ENCODE measurements at regions not wholly inside any gene's neighbourhood (a gene's known extent, or its start where the extent isn't known, plus 50 kb on each side); places are given as distances from the start of the nearest gene placed in this dataset.

- POLR2A ChIA-PET = no interaction called here
- no peaks in the 10 kb centered on the region for H3K36me3 ChIP-seq (ENCODE audit: control insufficient read depth in 2 of 3, insufficient read depth in 3 of 3, low read length in 3 of 3)
- no peak overlapping the region for H3K27ac ChIP-seq (ENCODE audit: low read depth, low read length)
- Mint-ChIP-seq H3K27me3 (peaks cover 0 to 6% (median 0%) of the 10 kb centered on the region in 5 donors), H3K9me3 (peaks cover 0 to 5% (median 0%) of the 10 kb centered on the region in 11 donors), H3K4me1 (no peaks in the 10 kb centered on the region), H3K36me3 (no peaks in the 10 kb centered on the region), H3K4me3 (no peak overlapping the region), H3K27ac (no peak overlapping the region)
- CTCF ChIA-PET = no interaction called here
- DNase-seq = no peak
- intact Hi-C loops (cut with micrococcal nuclease) = no loop called here
- H3K4me3 ChIP-seq (ENCODE audit: low read length) = no peak overlapping the region
- H3K4me1 ChIP-seq (ENCODE audit: control insufficient read depth in 2 of 2, insufficient read depth in 2 of 2, low read length in 2 of 2) = no peaks in the 10 kb centered on the region
- ATAC-seq = no peak
- H3K27me3 ChIP-seq (ENCODE audit: control insufficient read depth in 2 of 2, insufficient read depth in 2 of 2, low read length in 2 of 2) = no peaks in the 10 kb centered on the region
- no peaks in the 10 kb centered on the region for H3K9me3 ChIP-seq (ENCODE audit: control insufficient read depth in 2 of 3, low read length in 3 of 3)
These were observed 550.3 kb downstream of the SUCLG1 start for GRCh38 chr2:83908750-83909149.

DNA sequence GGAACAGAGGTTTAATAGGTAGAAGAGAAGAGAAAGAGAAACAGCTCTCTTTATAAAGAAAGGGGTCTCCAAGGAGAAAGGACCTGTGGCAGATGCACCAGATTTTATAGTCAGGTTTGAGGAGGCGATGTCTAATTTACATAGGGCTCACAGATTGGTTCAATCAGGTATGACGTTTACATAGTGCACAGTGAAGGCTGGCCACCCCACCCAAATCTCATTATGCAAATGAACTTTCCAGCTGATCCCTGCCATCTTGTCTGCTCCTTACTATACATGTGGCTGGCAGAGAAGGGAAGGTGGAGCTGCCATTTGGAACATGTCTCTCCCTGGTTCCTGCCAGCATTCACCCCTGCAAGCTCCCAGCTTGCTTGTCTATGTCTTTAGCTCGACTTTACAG, 557.8 kb downstream of the SUCLG1 start:
- intact Hi-C loops (cut with micrococcal nuclease) = no loop called here
- Histone ChIP-seq H3K9me3 (ENCODE audit: control insufficient read depth in 2 of 3, low read length in 3 of 3) (no peaks in the 10 kb centered on the region), H3K36me3 (ENCODE audit: control insufficient read depth in 2 of 3, insufficient read depth in 3 of 3, low read length in 3 of 3) (no peaks in the 10 kb centered on the region), H3K4me3 (ENCODE audit: low read length) (no peak overlapping the region), H3K4me1 (ENCODE audit: control insufficient read depth in 2 of 2, insufficient read depth in 2 of 2, low read length in 2 of 2) (no peaks in the 10 kb centered on the region), H3K27me3 (ENCODE audit: control insufficient read depth in 2 of 2, insufficient read depth in 2 of 2, low read length in 2 of 2) (no peaks in the 10 kb centered on the region), H3K27ac (ENCODE audit: low read depth, low read length) (no peak overlapping the region)
- Mint-ChIP-seq H3K36me3 (no peaks in the 10 kb centered on the region), H3K9me3 (peaks cover 0 to 3% (median 0%) of the 10 kb centered on the region in 11 donors), H3K4me1 (no peaks in the 10 kb centered on the region), H3K27me3 (peaks cover 0 to 5% (median 0%) of the 10 kb centered on the region in 5 donors), H3K4me3 (no peak overlapping the region), H3K27ac (no peak overlapping the region)
- ATAC-seq (no peak), DNase-seq (no peak)
- ChIA-PET POLR2A (no interaction called here), CTCF (no interaction called here)

DNA sequence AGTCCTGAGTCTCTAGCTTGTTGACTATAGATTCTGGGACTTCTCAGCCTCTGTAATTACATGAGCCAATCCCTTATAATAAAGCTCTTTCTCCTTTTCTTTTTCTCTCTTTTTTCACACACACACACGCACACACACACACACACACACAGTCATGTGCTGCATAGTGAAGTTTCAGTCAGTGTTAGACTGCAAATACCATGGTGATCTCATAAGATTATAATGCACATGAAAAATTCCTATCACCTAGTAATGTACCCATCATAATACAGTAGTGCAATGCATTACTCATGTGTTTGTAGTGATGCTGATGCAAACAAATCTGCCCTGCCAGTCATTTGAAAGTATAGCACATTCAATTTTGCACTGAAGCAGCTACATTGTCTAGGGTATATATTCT, 558.2 kb downstream of the SUCLG1 start:
- Histone ChIP-seq H3K27ac (ENCODE audit: low read depth, low read length) (no peak overlapping the region), H3K9me3 (ENCODE audit: control insufficient read depth in 2 of 3, low read length in 3 of 3) (no peaks in the 10 kb centered on the region), H3K27me3 (ENCODE audit: control insufficient read depth in 2 of 2, insufficient read depth in 2 of 2, low read length in 2 of 2) (no peaks in the 10 kb centered on the region), H3K4me3 (ENCODE audit: low read length) (no peak overlapping the region), H3K36me3 (ENCODE audit: control insufficient read depth in 2 of 3, insufficient read depth in 3 of 3, low read length in 3 of 3) (no peaks in the 10 kb centered on the region), H3K4me1 (ENCODE audit: control insufficient read depth in 2 of 2, insufficient read depth in 2 of 2, low read length in 2 of 2) (no peaks in the 10 kb centered on the region)
- no peak for ATAC-seq
- H3K36me3 Mint-ChIP-seq = no peaks in the 10 kb centered on the region
- intact Hi-C loops (cut with micrococcal nuclease) = no loop called here
- POLR2A ChIA-PET = no interaction called here
- CTCF ChIA-PET = no interaction called here
- no peak overlapping the region for H3K4me3 Mint-ChIP-seq
- no peaks in the 10 kb centered on the region for H3K4me1 Mint-ChIP-seq
- H3K27me3 Mint-ChIP-seq = peaks cover 0 to 9% (median 0%) of the 10 kb centered on the region in 5 donors
- peaks cover 0 to 3% (median 0%) of the 10 kb centered on the region in 11 donors for H3K9me3 Mint-ChIP-seq
- DNase-seq = no peak
- H3K27ac Mint-ChIP-seq = no peak overlapping the region

DNA sequence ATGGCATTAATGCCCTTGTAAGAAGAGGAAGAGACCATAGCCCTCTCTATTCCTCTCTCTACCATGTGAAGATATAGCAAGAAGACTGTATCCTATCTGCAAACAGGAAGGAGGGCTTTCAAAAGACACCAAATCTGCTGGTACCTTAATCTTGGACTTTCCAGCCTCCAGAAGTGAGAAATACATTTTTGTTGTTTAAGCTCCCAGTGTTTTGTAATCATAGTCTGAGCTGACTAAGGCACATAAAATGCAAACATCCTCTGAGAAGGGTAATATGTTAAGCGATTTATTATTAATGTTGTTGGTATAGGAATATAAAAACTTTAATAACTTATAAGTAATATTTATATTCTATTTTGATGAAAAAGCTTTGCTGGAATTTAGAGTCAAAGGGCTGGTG, 559.8 kb downstream of the SUCLG1 start:
- no peak for DNase-seq
- POLR2A ChIA-PET = no interaction called here
- Histone ChIP-seq H3K4me1 (ENCODE audit: control insufficient read depth in 2 of 2, insufficient read depth in 2 of 2, low read length in 2 of 2) (no peaks in the 10 kb centered on the region), H3K27ac (ENCODE audit: low read depth, low read length) (no peak overlapping the region), H3K27me3 (ENCODE audit: control insufficient read depth in 2 of 2, insufficient read depth in 2 of 2, low read length in 2 of 2) (no peaks in the 10 kb centered on the region), H3K36me3 (ENCODE audit: control insufficient read depth in 2 of 3, insufficient read depth in 3 of 3, low read length in 3 of 3) (no peaks in the 10 kb centered on the region), H3K9me3 (ENCODE audit: control insufficient read depth in 2 of 3, low read length in 3 of 3) (no peaks in the 10 kb centered on the region), H3K4me3 (ENCODE audit: low read length) (no peak overlapping the region)
- Mint-ChIP-seq H3K27me3 (peaks cover 0 to 9% (median 4%) of the 10 kb centered on the region in 5 donors), H3K36me3 (no peaks in the 10 kb centered on the region), H3K4me1 (no peaks in the 10 kb centered on the region), H3K9me3 (peaks cover 0 to 3% (median 0%) of the 10 kb centered on the region in 11 donors), H3K27ac (no peak overlapping the region), H3K4me3 (no peak overlapping the region)
- CTCF ChIA-PET = no interaction called here
- intact Hi-C loops (cut with micrococcal nuclease) = no loop called here
- no peak for ATAC-seq

DNA sequence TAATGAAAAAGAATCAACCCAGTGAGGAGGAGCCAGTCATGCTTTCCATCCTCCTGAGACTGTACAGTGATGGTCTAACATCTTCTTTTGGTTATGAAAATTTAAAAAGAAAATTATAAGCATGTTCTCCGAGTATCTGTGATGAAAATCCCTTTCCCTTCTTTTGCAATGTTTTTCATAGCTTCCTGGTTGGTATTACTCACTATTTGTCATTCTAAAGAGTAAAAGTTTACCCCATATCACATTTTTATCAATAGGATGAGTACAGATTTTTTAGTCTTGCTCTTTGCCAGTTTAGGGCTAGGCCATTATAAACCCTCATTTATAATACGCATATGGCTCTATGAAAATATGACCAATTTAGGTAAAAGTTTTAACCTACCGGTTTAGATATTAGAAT, 564.1 kb downstream of the SUCLG1 start:
- Histone ChIP-seq H3K4me3 (ENCODE audit: low read length) (no peak overlapping the region), H3K27ac (ENCODE audit: low read depth, low read length) (no peak overlapping the region), H3K9me3 (ENCODE audit: control insufficient read depth in 2 of 3, low read length in 3 of 3) (no peaks in the 10 kb centered on the region), H3K4me1 (ENCODE audit: control insufficient read depth in 2 of 2, insufficient read depth in 2 of 2, low read length in 2 of 2) (no peaks in the 10 kb centered on the region), H3K36me3 (ENCODE audit: control insufficient read depth in 2 of 3, insufficient read depth in 3 of 3, low read length in 3 of 3) (no peaks in the 10 kb centered on the region), H3K27me3 (ENCODE audit: control insufficient read depth in 2 of 2, insufficient read depth in 2 of 2, low read length in 2 of 2) (no peaks in the 10 kb centered on the region)
- H3K27ac Mint-ChIP-seq = no peak overlapping the region
- ATAC-seq = no peak
- intact Hi-C loops (cut with micrococcal nuclease) = no loop called here
- ChIA-PET POLR2A (no interaction called here), CTCF (no interaction called here)
- no peaks in the 10 kb centered on the region for H3K4me1 Mint-ChIP-seq
- peaks cover 0 to 9% (median 4%) of the 10 kb centered on the region in 5 donors for H3K27me3 Mint-ChIP-seq
- H3K9me3 Mint-ChIP-seq = peaks cover 0 to 3% (median 0%) of the 10 kb centered on the region in 11 donors
- no peak for DNase-seq
- H3K36me3 Mint-ChIP-seq = no peaks in the 10 kb centered on the region
- no peak overlapping the region for H3K4me3 Mint-ChIP-seq

DNA sequence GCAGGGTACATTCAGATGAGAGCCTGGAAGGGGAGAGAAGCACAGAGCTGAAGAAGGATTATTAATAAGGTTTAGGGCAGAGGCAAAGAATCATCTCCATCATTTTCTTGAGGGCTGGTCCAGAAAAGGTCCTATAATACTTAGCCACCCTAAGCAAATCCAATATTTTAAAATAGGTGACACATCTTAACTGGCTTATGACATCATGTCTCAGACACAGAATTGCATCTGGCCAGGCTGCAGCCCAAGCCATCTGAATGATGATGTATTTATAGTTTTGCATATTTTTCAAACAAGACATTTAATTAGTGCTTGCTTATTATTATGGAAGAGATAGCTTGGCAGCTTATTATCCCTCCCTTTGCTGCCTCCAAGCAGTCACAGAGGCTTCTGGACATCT, 571.3 kb downstream of the SUCLG1 start:
- POLR2A ChIA-PET = no interaction called here
- Histone ChIP-seq H3K27ac (ENCODE audit: low read depth, low read length) (no peak overlapping the region), H3K27me3 (ENCODE audit: control insufficient read depth in 2 of 2, insufficient read depth in 2 of 2, low read length in 2 of 2) (no peaks in the 10 kb centered on the region), H3K4me3 (ENCODE audit: low read length) (no peak overlapping the region), H3K9me3 (ENCODE audit: control insufficient read depth in 2 of 3, low read length in 3 of 3) (no peaks in the 10 kb centered on the region), H3K36me3 (ENCODE audit: control insufficient read depth in 2 of 3, insufficient read depth in 3 of 3, low read length in 3 of 3) (no peaks in the 10 kb centered on the region), H3K4me1 (ENCODE audit: control insufficient read depth in 2 of 2, insufficient read depth in 2 of 2, low read length in 2 of 2) (no peaks in the 10 kb centered on the region)
- Mint-ChIP-seq H3K27ac (no peak overlapping the region), H3K36me3 (no peaks in the 10 kb centered on the region), H3K27me3 (peaks cover 0 to 11% (median 0%) of the 10 kb centered on the region in 5 donors), H3K4me1 (no peaks in the 10 kb centered on the region), H3K4me3 (no peak overlapping the region), H3K9me3 (peaks cover 0 to 4% (median 0%) of the 10 kb centered on the region in 11 donors)
- intact Hi-C loops (cut with micrococcal nuclease) = no loop called here
- ATAC-seq (no peak), DNase-seq (no peak)
- CTCF ChIA-PET = no interaction called here

DNA sequence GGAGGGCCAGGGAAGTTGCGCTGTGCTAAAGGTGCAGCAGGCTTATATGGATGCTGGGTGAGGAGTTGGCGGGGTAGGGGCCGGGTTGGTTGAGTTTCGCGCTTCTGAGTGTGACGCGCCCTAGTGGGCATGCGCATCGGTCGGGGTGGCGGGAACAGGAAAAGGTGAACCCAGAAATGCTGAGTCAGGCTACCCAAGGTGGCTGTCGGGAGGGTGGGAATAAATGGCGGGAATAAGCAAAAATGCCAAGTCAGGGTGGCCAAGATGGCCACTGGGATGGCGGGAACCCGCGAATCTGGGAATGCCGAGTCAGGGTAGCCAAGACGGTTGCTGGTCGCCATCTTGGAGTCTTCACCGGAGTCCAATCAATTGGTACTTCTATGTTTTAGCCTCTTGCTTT, 580.0 kb downstream of the SUCLG1 start:
- intact Hi-C loops (cut with micrococcal nuclease) = no loop called here

More for the DNA sequence above, 580.0 kb downstream of the SUCLG1 start:
- Histone ChIP-seq H3K27me3 (ENCODE audit: control insufficient read depth in 2 of 2, insufficient read depth in 2 of 2, low read length in 2 of 2) (no peaks in the 10 kb centered on the region), H3K4me1 (ENCODE audit: control insufficient read depth in 2 of 2, insufficient read depth in 2 of 2, low read length in 2 of 2) (no peaks in the 10 kb centered on the region), H3K9me3 (ENCODE audit: control insufficient read depth in 2 of 3, low read length in 3 of 3) (peaks cover 0 to 2% (median 0%) of the 10 kb centered on the region in 3 experiments), H3K36me3 (ENCODE audit: control insufficient read depth in 2 of 3, insufficient read depth in 3 of 3, low read length in 3 of 3) (no peaks in the 10 kb centered on the region), H3K27ac (ENCODE audit: low read depth, low read length) (no peak overlapping the region), H3K4me3 (ENCODE audit: low read length) (no peak overlapping the region)
- Mint-ChIP-seq H3K9me3 (peaks cover 0 to 41% (median 22%) of the 10 kb centered on the region in 11 donors), H3K4me1 (no peaks in the 10 kb centered on the region), H3K27me3 (no peaks in the 10 kb centered on the region), H3K4me3 (no peak overlapping the region), H3K27ac (no peak overlapping the region), H3K36me3 (peaks cover 0 to 9% (median 4%) of the 10 kb centered on the region in 5 donors)
- ChIA-PET CTCF (no interaction called here), POLR2A (no interaction called here)
- no peak for DNase-seq
- ATAC-seq = no peak
